Parathyroid adenoma (tissue), 2 donors: ENCODE measurements at regions not wholly inside any gene's neighbourhood (a gene's known extent, or its start where the extent isn't known, plus 50 kb on each side); places are given as distances from the start of the nearest gene placed in this dataset.

ENCODE experiments used
- H2AFZ ChIP-seq: fragments of 300-600 bp; sonication (generic); one replicate; pipeline ENCODE4 v1.7.0; 2017; ENCODE audit warnings: antibody characterized with exemption, mild to moderate bottlenecking
- H3K27ac ChIP-seq: fragments of 300-600 bp; sonication (generic); one replicate; pipeline ENCODE4 v1.7.0; 2017
- H3K27me3 ChIP-seq: fragments of 300-600 bp; sonication (generic); one replicate; pipeline ENCODE4 v1.7.0; 2017; ENCODE audit warnings: low read length; ENCODE audit not compliant: control insufficient read depth, insufficient read depth
- H3K36me3 ChIP-seq: fragments of 300-600 bp; sonication (generic); one replicate; pipeline ENCODE4 v1.7.0; 2017; ENCODE audit warnings: low read length; ENCODE audit not compliant: control insufficient read depth, insufficient read depth
- H3K4me1 ChIP-seq: fragments of 300-600 bp; sonication (generic); one replicate; pipeline ENCODE4 v1.7.0; 2017; ENCODE audit warnings: control low read depth
- H3K4me2 ChIP-seq: fragments of 300-600 bp; sonication (generic); one replicate; pipeline ENCODE4 v1.7.0; 2017; ENCODE audit warnings: low read length
- H3K4me3 ChIP-seq: fragments of 300-600 bp; sonication (generic); one replicate; pipeline ENCODE4 v1.7.0; 2017; ENCODE audit warnings: low read depth, low read length
- H3K79me2 ChIP-seq: fragments of 300-600 bp; sonication (generic); one replicate; pipeline ENCODE4 v1.7.0; 2017; ENCODE audit warnings: control low read depth
- H3K9ac ChIP-seq: fragments of 300-600 bp; sonication (generic); one replicate; pipeline ENCODE4 v1.7.0; 2017; ENCODE audit warnings: mild to moderate bottlenecking
- H3K9me3 ChIP-seq: fragments of 300-600 bp; sonication (generic); one replicate; pipeline ENCODE4 v1.7.0; 2017; ENCODE audit warnings: low read length; ENCODE audit not compliant: control insufficient read depth
- TF ChIP-seq, protein P1 (sequence below): fragments of 300-600 bp; sonication (generic); IDR thresholded peaks from one replicate; pipeline ENCODE4 v1.7.0; 2017; ENCODE audit warnings: antibody characterized with exemption, mild to moderate bottlenecking
- donor health status: primary hyperparathyroidism.

DNA sequence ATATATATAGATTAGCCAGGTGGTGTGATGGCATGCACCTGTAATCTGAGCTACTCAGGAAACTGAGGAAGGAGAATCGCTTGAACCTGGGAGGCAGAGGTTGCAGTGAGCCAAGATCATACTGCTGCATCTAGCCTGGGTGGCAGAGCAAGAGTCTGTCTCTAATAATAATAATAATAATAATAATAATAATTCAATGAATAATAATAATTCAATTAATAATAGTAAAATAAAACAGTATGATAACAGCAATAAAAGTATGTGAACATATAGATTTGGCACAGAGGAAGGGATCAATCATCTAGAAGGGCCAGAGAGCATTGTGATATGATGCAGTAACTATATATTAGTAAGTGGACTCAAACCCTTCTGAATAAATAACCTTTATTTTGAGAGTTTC lies 314.5 kb upstream of the COL8A1 start:
- TF ChIP-seq, protein P1, sequence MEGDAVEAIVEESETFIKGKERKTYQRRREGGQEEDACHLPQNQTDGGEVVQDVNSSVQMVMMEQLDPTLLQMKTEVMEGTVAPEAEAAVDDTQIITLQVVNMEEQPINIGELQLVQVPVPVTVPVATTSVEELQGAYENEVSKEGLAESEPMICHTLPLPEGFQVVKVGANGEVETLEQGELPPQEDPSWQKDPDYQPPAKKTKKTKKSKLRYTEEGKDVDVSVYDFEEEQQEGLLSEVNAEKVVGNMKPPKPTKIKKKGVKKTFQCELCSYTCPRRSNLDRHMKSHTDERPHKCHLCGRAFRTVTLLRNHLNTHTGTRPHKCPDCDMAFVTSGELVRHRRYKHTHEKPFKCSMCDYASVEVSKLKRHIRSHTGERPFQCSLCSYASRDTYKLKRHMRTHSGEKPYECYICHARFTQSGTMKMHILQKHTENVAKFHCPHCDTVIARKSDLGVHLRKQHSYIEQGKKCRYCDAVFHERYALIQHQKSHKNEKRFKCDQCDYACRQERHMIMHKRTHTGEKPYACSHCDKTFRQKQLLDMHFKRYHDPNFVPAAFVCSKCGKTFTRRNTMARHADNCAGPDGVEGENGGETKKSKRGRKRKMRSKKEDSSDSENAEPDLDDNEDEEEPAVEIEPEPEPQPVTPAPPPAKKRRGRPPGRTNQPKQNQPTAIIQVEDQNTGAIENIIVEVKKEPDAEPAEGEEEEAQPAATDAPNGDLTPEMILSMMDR: no peak
- Histone ChIP-seq H3K27me3 (no peaks in the 10 kb centered on the region), H3K4me2 (no peak overlapping the region), H3K4me3 (no peak overlapping the region), H3K27ac (no peak overlapping the region), H3K9ac (no peak overlapping the region), H2AFZ (no peak overlapping the region), H3K9me3 (no peaks in the 10 kb centered on the region), H3K36me3 (no peaks in the 10 kb centered on the region), H3K79me2 (no peaks in the 10 kb centered on the region), H3K4me1 (peaks cover 2% of the 10 kb centered on the region)

DNA sequence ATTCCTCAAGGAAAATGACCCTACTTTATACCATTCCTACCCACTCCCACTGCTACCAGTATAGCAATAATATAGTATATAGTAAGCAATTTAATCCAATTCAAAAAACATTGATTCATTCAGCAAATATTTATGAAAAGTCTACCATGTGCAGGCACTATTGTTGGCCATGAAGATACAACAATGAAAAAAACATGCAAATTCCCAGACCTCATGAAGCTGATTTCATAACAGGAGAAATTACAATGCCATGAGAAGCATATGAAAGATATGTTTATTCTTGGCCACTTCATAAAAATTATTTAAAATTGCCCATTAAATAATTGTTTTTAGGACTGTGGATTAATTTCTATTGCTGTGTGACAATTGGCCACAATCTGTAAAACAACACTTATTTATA lies 315.8 kb upstream of the COL8A1 start:
- H3K27ac ChIP-seq: no peak overlapping the region
- H3K4me3 ChIP-seq: no peak overlapping the region
- H3K9ac ChIP-seq: no peak overlapping the region
- no peak overlapping the region for H2AFZ ChIP-seq
- H3K9me3 ChIP-seq: no peaks in the 10 kb centered on the region
- H3K4me1 ChIP-seq: peaks cover 2% of the 10 kb centered on the region
- no peak overlapping the region for H3K4me2 ChIP-seq
- H3K36me3 ChIP-seq: no peaks in the 10 kb centered on the region
- no peaks in the 10 kb centered on the region for H3K79me2 ChIP-seq
- no peaks in the 10 kb centered on the region for H3K27me3 ChIP-seq
- TF ChIP-seq, protein P1: no peak

DNA sequence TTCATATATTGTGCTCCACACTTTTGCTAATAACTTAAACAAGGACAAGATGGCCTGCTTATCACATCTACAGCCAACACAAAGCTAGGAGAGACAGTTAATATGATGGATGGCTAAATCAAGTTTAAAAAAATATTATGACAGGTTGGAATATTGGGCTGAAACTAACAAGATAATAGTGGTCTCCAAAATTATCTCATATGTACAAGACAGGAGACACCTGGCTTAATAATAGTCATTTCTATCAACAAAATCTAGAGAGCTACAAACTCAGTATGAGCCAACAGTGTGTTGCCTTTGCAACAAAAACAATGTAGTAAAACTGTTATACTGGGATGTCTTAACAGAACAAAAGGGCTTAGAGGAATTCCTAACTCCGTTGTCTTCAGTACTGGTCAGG lies 317.1 kb upstream of the COL8A1 start:
- Histone ChIP-seq H3K9me3 (no peaks in the 10 kb centered on the region), H3K27ac (no peak overlapping the region), H3K79me2 (no peaks in the 10 kb centered on the region), H3K4me2 (no peak overlapping the region), H3K4me1 (peaks cover 2% of the 10 kb centered on the region), H3K4me3 (no peak overlapping the region), H2AFZ (no peak overlapping the region), H3K36me3 (no peaks in the 10 kb centered on the region), H3K27me3 (no peaks in the 10 kb centered on the region), H3K9ac (no peak overlapping the region)
- TF ChIP-seq, protein P1: no peak

DNA sequence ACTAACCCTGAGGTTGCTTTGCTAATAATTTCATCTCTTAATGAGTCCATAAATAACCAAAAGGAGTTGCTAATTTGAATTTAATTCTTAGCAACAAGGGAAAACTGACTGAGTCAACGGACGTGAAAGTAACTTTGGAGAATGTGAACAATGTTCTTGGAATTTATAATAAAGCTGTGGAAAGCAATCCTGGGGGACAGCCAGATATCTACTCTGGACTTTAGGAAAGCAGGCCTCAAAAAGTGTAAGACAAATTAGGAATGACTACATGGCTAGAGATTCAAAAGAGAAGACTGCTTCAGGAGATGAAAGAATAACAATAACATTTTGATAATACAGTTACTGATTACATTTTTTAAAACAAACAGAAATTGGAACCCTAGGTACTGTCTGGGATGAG lies 318.4 kb upstream of the COL8A1 start:
- TF ChIP-seq, protein P1: no peak
- Histone ChIP-seq H3K4me1 (no peaks in the 10 kb centered on the region), H3K9ac (no peak overlapping the region), H3K4me2 (no peak overlapping the region), H3K36me3 (no peaks in the 10 kb centered on the region), H3K27ac (no peak overlapping the region), H3K79me2 (no peaks in the 10 kb centered on the region), H3K4me3 (no peak overlapping the region), H3K9me3 (no peaks in the 10 kb centered on the region), H2AFZ (no peak overlapping the region), H3K27me3 (no peaks in the 10 kb centered on the region)

DNA sequence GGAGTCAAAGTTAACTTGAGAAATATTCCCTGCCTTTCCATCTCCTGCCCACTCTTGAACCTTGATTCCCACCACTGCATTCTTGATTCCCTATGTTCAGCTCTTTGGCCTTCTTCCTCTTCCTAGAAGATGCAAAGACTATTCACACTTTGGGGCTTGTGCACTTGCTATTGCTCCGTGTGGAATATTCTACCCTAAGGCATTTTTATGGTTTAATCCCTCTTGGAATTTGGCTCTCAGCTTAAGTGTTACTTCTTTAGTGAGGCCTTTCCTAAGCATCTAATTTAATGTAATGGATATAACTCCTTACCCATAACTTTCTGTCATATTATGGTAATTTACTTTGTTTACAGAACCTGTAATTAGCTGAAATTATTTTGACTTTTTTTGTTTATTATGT lies 318.9 kb upstream of the COL8A1 start:
- no peak overlapping the region for H3K27ac ChIP-seq
- no peaks in the 10 kb centered on the region for H3K9me3 ChIP-seq
- H3K4me2 ChIP-seq: no peak overlapping the region
- H3K79me2 ChIP-seq: no peaks in the 10 kb centered on the region
- no peaks in the 10 kb centered on the region for H3K36me3 ChIP-seq
- no peak overlapping the region for H3K9ac ChIP-seq
- no peaks in the 10 kb centered on the region for H3K4me1 ChIP-seq
- H2AFZ ChIP-seq: no peak overlapping the region
- H3K27me3 ChIP-seq: no peaks in the 10 kb centered on the region
- H3K4me3 ChIP-seq: no peak overlapping the region
- TF ChIP-seq, protein P1: no peak
